BE2C (cell line): ENCODE measurements at regions not wholly inside any gene's neighbourhood (a gene's known extent, or its start where the extent isn't known, plus 50 kb on each side); places are given as distances from the start of the nearest gene placed in this dataset.

ENCODE experiments used
- DNase-seq: peaks from one replicate; pipeline ENCODE4 v3.0.0-alpha.2; 2020
- H3K27me3 ChIP-seq: fragments of 250-450 bp; sonication (Bioruptor Pico); 2 replicates; pipeline ENCODE4 v1.5.1; 2020; ENCODE audit warnings: mild to moderate bottlenecking
- H3K36me3 ChIP-seq: fragments of 250-450 bp; sonication (Bioruptor Pico); 2 replicates; pipeline ENCODE4 v1.5.1; 2020; ENCODE audit warnings: mild to moderate bottlenecking
- H3K4me1 ChIP-seq: fragments of 250-450 bp; sonication (Bioruptor Pico); 2 replicates; pipeline ENCODE4 v1.5.1; 2020
- H3K4me3 ChIP-seq: 2 replicates; pipeline ENCODE4 v1.5.1; 2011; ENCODE audit warnings: low read depth, low read length
- H3K9me3 ChIP-seq: fragments of 250-450 bp; sonication (Bioruptor Pico); 2 replicates; pipeline ENCODE4 v1.5.1; 2020
- CTCF ChIP-seq: IDR thresholded peaks from 2 replicates; pipeline ENCODE4 v1.5.1; 2012; ENCODE audit warnings: mild to moderate bottlenecking, low read depth, low read length

GRCh38 chr7:123319911-123320310 is 120.1 kb upstream of the SLC13A1 start:
- Histone ChIP-seq H3K36me3 (no peaks in the 10 kb centered on the region), H3K4me1 (peaks cover under 1% of the 10 kb centered on the region; the same call in 1 of the 2 replicates), H3K4me3 (no peak overlapping the region), H3K9me3 (no peaks in the 10 kb centered on the region), H3K27me3 (no peaks in the 10 kb centered on the region)
- DNase-seq = no peak
- TF ChIP-seq CTCF = no peak

- no peak for TF ChIP-seq CTCF
- DNase-seq = no peak
- Histone ChIP-seq H3K36me3 (no peaks in the 10 kb centered on the region), H3K9me3 (no peaks in the 10 kb centered on the region), H3K4me1 (peaks cover 8% of the 10 kb centered on the region), H3K27me3 (no peaks in the 10 kb centered on the region), H3K4me3 (no peak overlapping the region)
Measured at GRCh38 chr7:123314886-123315285, 115.1 kb upstream of the SLC13A1 start.

GRCh38 chr7:123308254-123308951 is 108.6 kb upstream of the SLC13A1 start:
- no peak for DNase-seq
- Histone ChIP-seq H3K4me1 (no peaks in the 10 kb centered on the region), H3K4me3 (no peak overlapping the region), H3K9me3 (no peaks in the 10 kb centered on the region), H3K36me3 (no peaks in the 10 kb centered on the region), H3K27me3 (no peaks in the 10 kb centered on the region)
- no peak for TF ChIP-seq CTCF

GRCh38 chr7:123305840-123306375 is 106.1 kb upstream of the SLC13A1 start:
- no peak for TF ChIP-seq CTCF
- H3K36me3 ChIP-seq = no peaks in the 10 kb centered on the region
- no peaks in the 10 kb centered on the region for H3K4me1 ChIP-seq
- no peak for DNase-seq
- no peaks in the 10 kb centered on the region for H3K27me3 ChIP-seq
- no peak overlapping the region for H3K4me3 ChIP-seq
- no peaks in the 10 kb centered on the region for H3K9me3 ChIP-seq

GRCh38 chr7:123303926-123304325 is 104.2 kb upstream of the SLC13A1 start:
- Histone ChIP-seq H3K36me3 (no peaks in the 10 kb centered on the region), H3K4me1 (no peaks in the 10 kb centered on the region), H3K9me3 (no peaks in the 10 kb centered on the region), H3K4me3 (no peak overlapping the region), H3K27me3 (no peaks in the 10 kb centered on the region)
- TF ChIP-seq CTCF = no peak
- DNase-seq = no peak

GRCh38 chr7:123296965-123297364 is 97.2 kb upstream of the SLC13A1 start:
- TF ChIP-seq CTCF = no peak
- no peaks in the 10 kb centered on the region for H3K36me3 ChIP-seq
- H3K9me3 ChIP-seq = no peaks in the 10 kb centered on the region
- no peak overlapping the region for H3K4me3 ChIP-seq
- no peaks in the 10 kb centered on the region for H3K27me3 ChIP-seq
- no peaks in the 10 kb centered on the region for H3K4me1 ChIP-seq
- no peak for DNase-seq
